NCI-H1092 treated with DMSO at 0.1 percent for 48 hours (cell line): ENCODE measurements at regions not wholly inside any gene's neighbourhood (a gene's known extent, or its start where the extent isn't known, plus 50 kb on each side); places are given as distances from the start of the nearest gene placed in this dataset.
"Not testable (repeated sequence)": the region's sequence is repeated elsewhere in the genome, so short reads cannot be mapped to it uniquely, and the experiment has no call there.

Source experiments
- DNase-seq: peaks from one replicate; lab custom pipeline; 2025; lab: John Stamatoyannopoulos, UW

- DNase-seq, result no peak
These were observed 118.1 kb downstream of the EBLN2 start for GRCh38 chr3:73179601-73180000.

- no peak for DNase-seq
These were observed 125.3 kb downstream of the EBLN2 start for GRCh38 chr3:73186741-73187140.

GRCh38 chr3:73187328-73187727 lies 125.9 kb downstream of the EBLN2 start:
- DNase-seq, result no peak

- peak; percentile 15 for DNase-seq
These were observed 127.2 kb downstream of the EBLN2 start for GRCh38 chr3:73188707-73189106.

- peak; percentile 10 for DNase-seq
These were observed 130.7 kb downstream of the EBLN2 start for GRCh38 chr3:73192036-73192738.

- not testable (repeated sequence) for DNase-seq
These were observed 132.5 kb downstream of the EBLN2 start for GRCh38 chr3:73193943-73194342.

- no peak for DNase-seq
These were observed 135.7 kb downstream of the EBLN2 start for GRCh38 chr3:73197187-73197586.

GRCh38 chr3:73203101-73203500 lies 141.6 kb downstream of the EBLN2 start:
- no peak for DNase-seq

GRCh38 chr3:73203633-73204032 lies 142.2 kb downstream of the EBLN2 start:
- no peak for DNase-seq

- no peak for DNase-seq
These were observed 143.4 kb downstream of the EBLN2 start for GRCh38 chr3:73204841-73205240.

- no peak for DNase-seq
These were observed 144.6 kb downstream of the EBLN2 start for GRCh38 chr3:73206030-73206429.

- no peak for DNase-seq
These were observed 146.5 kb downstream of the EBLN2 start for GRCh38 chr3:73207946-73208440.

- peak; percentile 3 for DNase-seq
These were observed 149.3 kb downstream of the EBLN2 start for GRCh38 chr3:73210759-73211158.

GRCh38 chr3:73212683-73213082 lies 151.2 kb downstream of the EBLN2 start:
- no peak for DNase-seq

GRCh38 chr3:73213896-73214295 lies 152.4 kb downstream of the EBLN2 start:
- no peak for DNase-seq

GRCh38 chr3:73214846-73215245 lies 153.4 kb downstream of the EBLN2 start:
- DNase-seq, result no peak

GRCh38 chr3:73215281-73215680 lies 153.8 kb downstream of the EBLN2 start:
- DNase-seq, result no peak

- no peak for DNase-seq
These were observed 154.4 kb downstream of the EBLN2 start for GRCh38 chr3:73215901-73216300.

GRCh38 chr3:73216310-73216709 lies 154.9 kb downstream of the EBLN2 start:
- DNase-seq, result no peak

GRCh38 chr3:73222126-73222525 lies 160.7 kb downstream of the EBLN2 start:
- no peak for DNase-seq

GRCh38 chr3:73225146-73225855 lies 163.8 kb downstream of the EBLN2 start:
- DNase-seq, result no peak

GRCh38 chr3:73225991-73226390 lies 164.5 kb downstream of the EBLN2 start:
- no peak for DNase-seq

GRCh38 chr3:73228000-73228399 lies 166.5 kb downstream of the EBLN2 start:
- no peak for DNase-seq

GRCh38 chr3:73228437-73228836 lies 167.0 kb downstream of the EBLN2 start:
- DNase-seq, result no peak
